A673 (cell line): ENCODE measurements at regions not wholly inside any gene's neighbourhood (a gene's known extent, or its start where the extent isn't known, plus 50 kb on each side); places are given as distances from the start of the nearest gene placed in this dataset.

ENCODE experiments used
- BruUV-seq: library from RNA; stranded (reverse); fragments of 400-500 nt; replicated peaks from 2 replicates; lab custom pipeline; 2021; lab: Mats Ljungman, UMichigan
- CTCF ChIA-PET: fragments of 300-600 bp; sonication (Branson Sonifier 250); formaldehyde crosslinking; loops from one replicate; lab custom pipeline; 2022; ENCODE audit warnings: antibody characterized with exemption; lab: Charles Lee
- POLR2A ChIA-PET: fragments of 300-600 bp; sonication (Branson Sonifier 250); formaldehyde crosslinking; loops from one replicate; lab custom pipeline; 2022; ENCODE audit warnings: antibody characterized with exemption; ENCODE audit not compliant: low non-redundant PET; lab: Charles Lee
- DNase-seq: peaks from one replicate; pipeline ENCODE4 v3.0.0-alpha.2; 2015; ENCODE audit warnings: low spot score
- H3K27ac ChIP-seq: fragments of 200-600 bp; sonication (generic); 2 replicates; pipeline ENCODE4 v1.5.1; 2016; ENCODE audit warnings: mixed run types, low read depth, mild to moderate bottlenecking, mixed read lengths, antibody characterized with exemption, low read length; ENCODE audit not compliant: poor library complexity, severe bottlenecking
- H3K27me3 ChIP-seq: fragments of 200-600 bp; sonication (generic); replicated peaks from 2 replicates; pipeline ENCODE4 v1.6.1; 2017; ENCODE audit warnings: mixed run types, low read depth, mild to moderate bottlenecking, mixed read lengths, antibody characterized with exemption, low read length; ENCODE audit not compliant: insufficient read depth, poor library complexity
- H3K36me3 ChIP-seq: fragments of 200-600 bp; sonication (generic); 2 replicates; pipeline ENCODE4 v1.6.1; 2016; ENCODE audit warnings: mixed run types, mild to moderate bottlenecking, mixed read lengths, antibody characterized with exemption, low read length; ENCODE audit not compliant: insufficient read depth, poor library complexity, severe bottlenecking
- H3K4me1 ChIP-seq: fragments of 200-600 bp; sonication (generic); 2 replicates; pipeline ENCODE4 v1.6.1; 2017; ENCODE audit warnings: mixed run types, mild to moderate bottlenecking, mixed read lengths, antibody characterized with exemption, low read length; ENCODE audit not compliant: insufficient read depth, poor library complexity, severe bottlenecking
- H3K4me3 ChIP-seq: fragments of 200-600 bp; sonication (generic); 2 replicates; pipeline ENCODE4 v1.5.1; 2016; ENCODE audit warnings: low read depth, mixed run types, mild to moderate bottlenecking, mixed read lengths, low read length; ENCODE audit not compliant: poor library complexity, severe bottlenecking
- H3K9me3 ChIP-seq: fragments of 200-600 bp; sonication (generic); 2 replicates; pipeline ENCODE4 v1.6.1; 2016; ENCODE audit warnings: mixed run types, low read depth, mild to moderate bottlenecking, mixed read lengths, antibody characterized with exemption, low read length; ENCODE audit not compliant: poor library complexity, severe bottlenecking
- EZH2 ChIP-seq: fragments of 200-600 bp; sonication (generic); IDR thresholded peaks from 2 replicates; pipeline ENCODE4 v1.6.1; 2017; ENCODE audit warnings: borderline replicate concordance, low read depth, mild to moderate bottlenecking, mixed read lengths, antibody characterized with exemption, low read length; ENCODE audit not compliant: poor library complexity, severe bottlenecking
- intact Hi-C: fragments of 100-400 bp; cut with micrococcal nuclease; formaldehyde crosslinking; loops from one replicate; pipeline ENCODE4 v1.10.0; 2022; ENCODE audit not compliant: unreplicated experiment
- TF ChIP-seq, protein P1 (sequence below): fragments of 300-800, 200-600 bp; sonication (generic); conservative IDR thresholded peaks from 2 replicates; pipeline ENCODE4 v1.5.1; 2017; ENCODE audit warnings: low read depth, mild to moderate bottlenecking, antibody characterized with exemption, low read length, moderate library complexity, mixed read lengths

DNA sequence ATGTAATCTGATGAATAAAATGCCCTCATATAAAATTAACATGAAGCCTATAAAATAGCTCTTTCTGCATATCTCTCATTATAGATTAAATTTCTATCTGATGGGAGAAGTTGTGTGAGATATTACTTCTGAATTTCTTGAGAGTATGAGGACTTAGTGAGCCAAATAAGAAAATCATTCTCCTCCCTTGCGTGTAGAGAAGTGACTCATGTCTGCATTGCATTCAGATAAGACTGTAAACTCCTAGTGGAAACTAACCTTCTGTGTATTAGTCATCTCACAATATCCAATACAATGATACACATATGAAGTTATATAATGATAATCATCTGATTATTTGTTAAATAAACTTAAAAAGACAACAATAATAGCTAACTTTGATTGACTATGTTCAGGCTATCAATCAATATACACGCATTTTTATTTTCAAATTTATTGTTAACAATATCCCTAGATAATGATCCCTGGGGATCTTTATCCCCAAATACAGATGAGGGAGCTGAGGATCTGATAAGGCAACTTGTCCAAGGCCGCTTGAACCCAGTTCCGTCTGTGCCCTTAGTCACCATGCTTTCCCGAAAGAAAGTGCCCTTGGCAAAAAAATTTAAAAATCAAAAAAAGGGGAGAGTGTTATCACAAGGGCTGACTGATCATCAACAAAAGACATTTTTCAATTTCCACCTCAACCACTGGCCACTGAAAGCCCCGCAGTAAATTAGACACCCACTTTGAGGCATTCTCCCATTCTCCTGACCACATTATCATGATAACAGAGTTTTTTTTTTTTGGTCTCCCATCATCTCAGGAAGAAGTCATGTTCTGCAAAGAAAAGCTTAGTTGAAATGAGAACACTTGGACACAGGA lies 189.2 kb upstream of the RASSF8 start:
- TF ChIP-seq EZH2: no peak
- TF ChIP-seq, protein P1, sequence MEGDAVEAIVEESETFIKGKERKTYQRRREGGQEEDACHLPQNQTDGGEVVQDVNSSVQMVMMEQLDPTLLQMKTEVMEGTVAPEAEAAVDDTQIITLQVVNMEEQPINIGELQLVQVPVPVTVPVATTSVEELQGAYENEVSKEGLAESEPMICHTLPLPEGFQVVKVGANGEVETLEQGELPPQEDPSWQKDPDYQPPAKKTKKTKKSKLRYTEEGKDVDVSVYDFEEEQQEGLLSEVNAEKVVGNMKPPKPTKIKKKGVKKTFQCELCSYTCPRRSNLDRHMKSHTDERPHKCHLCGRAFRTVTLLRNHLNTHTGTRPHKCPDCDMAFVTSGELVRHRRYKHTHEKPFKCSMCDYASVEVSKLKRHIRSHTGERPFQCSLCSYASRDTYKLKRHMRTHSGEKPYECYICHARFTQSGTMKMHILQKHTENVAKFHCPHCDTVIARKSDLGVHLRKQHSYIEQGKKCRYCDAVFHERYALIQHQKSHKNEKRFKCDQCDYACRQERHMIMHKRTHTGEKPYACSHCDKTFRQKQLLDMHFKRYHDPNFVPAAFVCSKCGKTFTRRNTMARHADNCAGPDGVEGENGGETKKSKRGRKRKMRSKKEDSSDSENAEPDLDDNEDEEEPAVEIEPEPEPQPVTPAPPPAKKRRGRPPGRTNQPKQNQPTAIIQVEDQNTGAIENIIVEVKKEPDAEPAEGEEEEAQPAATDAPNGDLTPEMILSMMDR: no peak
- CTCF ChIA-PET: no interaction called here
- Histone ChIP-seq H3K9me3 (no peaks in the 10 kb centered on the region), H3K36me3 (no peaks in the 10 kb centered on the region), H3K4me1 (no peaks in the 10 kb centered on the region), H3K27ac (no peak overlapping the region), H3K4me3 (no peak overlapping the region), H3K27me3 (no peaks in the 10 kb centered on the region)
- no peak for DNase-seq
- no TSS peak for BruUV-seq
- intact Hi-C loops: no loop called here
- POLR2A ChIA-PET: no interaction called here

DNA sequence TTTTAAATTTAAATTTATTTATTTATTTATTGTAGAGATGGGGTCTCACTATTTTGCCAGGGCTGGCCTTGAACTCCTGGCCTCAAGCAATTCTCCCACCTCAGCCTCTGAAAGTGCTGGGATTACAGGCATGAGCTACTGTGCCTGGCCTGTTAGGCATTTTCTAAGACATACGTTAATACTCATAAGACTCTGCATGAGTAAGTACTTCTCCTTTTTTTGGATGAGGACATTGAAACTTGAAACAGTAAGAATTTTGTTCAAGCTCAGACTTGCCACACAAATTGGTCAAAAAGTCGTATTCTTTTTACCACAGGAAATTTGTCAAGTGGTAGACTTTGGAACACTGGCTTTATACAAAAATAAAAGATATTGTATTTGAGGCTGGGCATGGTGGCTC lies 187.4 kb upstream of the RASSF8 start:
- no peak for DNase-seq
- Histone ChIP-seq H3K4me3 (no peak overlapping the region), H3K9me3 (no peaks in the 10 kb centered on the region), H3K27ac (no peak overlapping the region), H3K27me3 (no peaks in the 10 kb centered on the region), H3K36me3 (no peaks in the 10 kb centered on the region), H3K4me1 (peaks cover 5% of the 10 kb centered on the region)
- CTCF ChIA-PET: no interaction called here
- TF ChIP-seq, protein P1: no peak
- no peak for TF ChIP-seq EZH2
- no TSS peak for BruUV-seq
- intact Hi-C loops: no loop called here
- POLR2A ChIA-PET: no interaction called here

DNA sequence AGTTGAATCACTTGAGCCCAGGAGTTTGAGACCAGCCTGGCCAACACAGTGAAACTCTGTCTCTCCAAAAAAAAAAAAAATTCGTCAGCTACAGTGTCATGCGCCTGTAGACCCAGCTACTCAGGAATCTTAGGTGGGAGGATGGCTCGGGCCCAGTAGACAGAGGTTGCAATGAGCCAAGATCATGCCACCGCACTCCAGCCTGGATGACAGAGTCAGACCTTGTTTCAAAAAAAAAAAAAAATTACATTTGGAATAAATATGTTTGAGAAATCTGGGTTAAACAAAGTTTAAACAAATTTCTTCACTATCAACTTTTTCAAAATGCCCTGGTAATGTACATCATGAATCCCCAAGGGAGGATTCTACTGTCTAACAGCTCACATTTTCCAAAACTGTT lies 187.0 kb upstream of the RASSF8 start:
- ChIA-PET CTCF (no interaction called here), POLR2A (interaction anchor here (0.6 kb wide), 1 partner anchor 40 kb away, joined by 4 read pairs; no protein-coding TSS in a partner anchor)

More for the DNA sequence above, 187.0 kb upstream of the RASSF8 start:
- Histone ChIP-seq H3K4me1 (peaks cover 7% of the 10 kb centered on the region), H3K4me3 (no peak overlapping the region), H3K9me3 (no peaks in the 10 kb centered on the region), H3K36me3 (no peaks in the 10 kb centered on the region), H3K27me3 (no peaks in the 10 kb centered on the region), H3K27ac (no peak overlapping the region)
- no peak for TF ChIP-seq EZH2
- TF ChIP-seq, protein P1: no peak
- BruUV-seq: no TSS peak
- intact Hi-C loops: no loop called here
- DNase-seq: no peak
